G401 (cell line): ENCODE measurements at regions not wholly inside any gene's neighbourhood (a gene's known extent, or its start where the extent isn't known, plus 50 kb on each side); places are given as distances from the start of the nearest gene placed in this dataset.

ENCODE experiments used
- DNase-seq: peaks from one replicate; pipeline ENCODE4 v3.0.0-alpha.2; 2015; ENCODE audit warnings: low spot score
- in situ Hi-C: cut with HindIII; loops from 2 replicates; pipeline ENCODE4 v1.10.0; 2016; ENCODE audit warnings: low sequenced_read_pairs, mixed read lengths

GRCh38 chr12:98085046-98085755, 430.2 kb upstream of the TMPO start:
- DNase-seq = no peak

GRCh38 chr12:98090731-98091130, 424.7 kb upstream of the TMPO start:
- in situ Hi-C loops = no loop called here
- no peak for DNase-seq

More at GRCh38 chr12:98085046-98085755, 430.2 kb upstream of the TMPO start:
- in situ Hi-C loops = no loop called here

- in situ Hi-C loops = no loop called here
- no peak for DNase-seq
Measured at GRCh38 chr12:98096436-98096835, 419.0 kb upstream of the TMPO start.

- DNase-seq = no peak
- in situ Hi-C loops = no loop called here
Measured at GRCh38 chr12:98106031-98106683, 409.2 kb upstream of the TMPO start.

GRCh38 chr12:98109266-98109665, 406.1 kb upstream of the TMPO start:
- in situ Hi-C loops = no loop called here
- no peak for DNase-seq

- in situ Hi-C loops = no loop called here
- DNase-seq = no peak
Measured at GRCh38 chr12:98110536-98110935, 404.9 kb upstream of the TMPO start.

GRCh38 chr12:98113548-98113947, 401.8 kb upstream of the TMPO start:
- no peak for DNase-seq
- in situ Hi-C loops = no loop called here

GRCh38 chr12:98121963-98122362, 393.4 kb upstream of the TMPO start:
- DNase-seq = no peak
- in situ Hi-C loops = no loop called here

- in situ Hi-C loops = no loop called here
Measured at GRCh38 chr12:98123021-98123461, 392.3 kb upstream of the TMPO start.

GRCh38 chr12:98126637-98127335, 388.6 kb upstream of the TMPO start:
- in situ Hi-C loops = no loop called here
- no peak for DNase-seq

More at GRCh38 chr12:98123021-98123461, 392.3 kb upstream of the TMPO start:
- no peak for DNase-seq

GRCh38 chr12:98127336-98127679, 388.1 kb upstream of the TMPO start:
- in situ Hi-C loops = no loop called here
- DNase-seq = no peak

- in situ Hi-C loops = no loop called here
- no peak for DNase-seq
Measured at GRCh38 chr12:98127854-98128253, 387.5 kb upstream of the TMPO start.

GRCh38 chr12:98136544-98136943, 378.8 kb upstream of the TMPO start:
- in situ Hi-C loops = no loop called here
- DNase-seq = no peak

GRCh38 chr12:98137278-98137677, 378.1 kb upstream of the TMPO start:
- no peak for DNase-seq
- in situ Hi-C loops = no loop called here

- in situ Hi-C loops = no loop called here
- DNase-seq = no peak
Measured at GRCh38 chr12:98144953-98145352, 370.4 kb upstream of the TMPO start.

GRCh38 chr12:98146043-98146442, 369.3 kb upstream of the TMPO start:
- DNase-seq = no peak
- in situ Hi-C loops = no loop called here

- no peak for DNase-seq
- in situ Hi-C loops = no loop called here
Measured at GRCh38 chr12:98146487-98146886, 368.9 kb upstream of the TMPO start.

GRCh38 chr12:98149270-98149669, 366.1 kb upstream of the TMPO start:
- DNase-seq = no peak
- in situ Hi-C loops = no loop called here

GRCh38 chr12:98149691-98150210, 365.6 kb upstream of the TMPO start:
- no peak for DNase-seq
- in situ Hi-C loops = no loop called here

GRCh38 chr12:98151105-98151590, 364.2 kb upstream of the TMPO start:
- in situ Hi-C loops = no loop called here
- DNase-seq = no peak
